Heart left ventricle (tissue), 13 donors: ENCODE measurements at regions not wholly inside any gene's neighbourhood (a gene's known extent, or its start where the extent isn't known, plus 50 kb on each side); places are given as distances from the start of the nearest gene placed in this dataset.

Experiments
- POLR2A ChIP-seq, 2 donors: fragments of 450-650 bp; IDR thresholded peaks; one replicate each; pipeline ENCODE4 v1.6.1; 2017; ENCODE audit warnings: antibody characterized with exemption in 2 of 2, mild to moderate bottlenecking in 2 of 2, moderate library complexity in 2 of 2
- TF ChIP-seq, protein P1 (sequence below), 12 donors: fragments of 200-600 bp; sonication (generic) in 4 of 12; IDR thresholded peaks; one replicate each; pipeline versions ENCODE4 v1.5.0 to v1.8.0; 2018 to 2022; ENCODE audit warnings: antibody characterized with exemption in 12 of 12, mild to moderate bottlenecking in 5 of 12
- donor health status: ischemic (EF 13 %, LVEDD 7.1; RV severe dilation, severe dysfunction).
- donor health status: DM: no; HTN: yes; CAD: no.
- donor health status: DM: no; HTN: no; CAD: no.
- donor health status: ischemic (EF 25% LVEDD 6.9; RV normal size, moderate dysfunction).
- donor health status: ischemic (EF 25% LVEDD 5.7; RV mildly dilated, moderate dysfunction).
- donor health status: ischemic (EF 35%, LVEDD 5.7; RV mildly dilated, moderate dysfunction).
- donor health status: nonischemic (EF 11% LVEDD 7.7; RV severe dilation, severe dysfunction).
- donor health status: DM: yes; HTN: yes; CAD: no.
- donor health status: PGD.
- donor health status: ischemic (EF 29% LVEDD 5.4; RV normal size, mild dysfunction).
- donor health status: nonischemic (EF 23%, LVEDD 6.1; RV moderate dilation, normal function).

DNA sequence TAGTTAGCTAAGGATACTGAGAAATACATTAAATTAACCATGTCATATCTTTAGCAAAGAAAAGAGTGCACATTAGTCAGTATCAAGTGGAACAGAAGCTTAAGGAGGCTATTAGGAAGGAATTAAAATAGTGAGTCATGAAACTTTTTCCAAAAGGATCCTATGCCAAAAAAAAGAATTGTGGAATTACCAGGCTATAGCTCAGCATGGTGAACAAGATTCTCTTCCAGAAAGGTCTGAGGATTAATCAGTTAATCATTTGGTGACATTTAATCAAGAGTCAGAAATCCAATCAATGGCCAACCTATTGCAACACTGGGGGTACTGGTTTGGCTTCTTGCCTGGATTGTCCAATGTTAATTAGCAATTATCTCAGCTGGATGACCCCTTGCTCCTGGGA, 244.5 kb upstream of the NMUR2 start:
- TF ChIP-seq, protein P1, sequence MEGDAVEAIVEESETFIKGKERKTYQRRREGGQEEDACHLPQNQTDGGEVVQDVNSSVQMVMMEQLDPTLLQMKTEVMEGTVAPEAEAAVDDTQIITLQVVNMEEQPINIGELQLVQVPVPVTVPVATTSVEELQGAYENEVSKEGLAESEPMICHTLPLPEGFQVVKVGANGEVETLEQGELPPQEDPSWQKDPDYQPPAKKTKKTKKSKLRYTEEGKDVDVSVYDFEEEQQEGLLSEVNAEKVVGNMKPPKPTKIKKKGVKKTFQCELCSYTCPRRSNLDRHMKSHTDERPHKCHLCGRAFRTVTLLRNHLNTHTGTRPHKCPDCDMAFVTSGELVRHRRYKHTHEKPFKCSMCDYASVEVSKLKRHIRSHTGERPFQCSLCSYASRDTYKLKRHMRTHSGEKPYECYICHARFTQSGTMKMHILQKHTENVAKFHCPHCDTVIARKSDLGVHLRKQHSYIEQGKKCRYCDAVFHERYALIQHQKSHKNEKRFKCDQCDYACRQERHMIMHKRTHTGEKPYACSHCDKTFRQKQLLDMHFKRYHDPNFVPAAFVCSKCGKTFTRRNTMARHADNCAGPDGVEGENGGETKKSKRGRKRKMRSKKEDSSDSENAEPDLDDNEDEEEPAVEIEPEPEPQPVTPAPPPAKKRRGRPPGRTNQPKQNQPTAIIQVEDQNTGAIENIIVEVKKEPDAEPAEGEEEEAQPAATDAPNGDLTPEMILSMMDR (IDR thresholded peaks at IDR 0.05), result no peak
- TF ChIP-seq POLR2A (IDR thresholded peaks at IDR 0.05), result no peak
